Glutamatergic neuron (in vitro differentiated cells): ENCODE measurements at regions not wholly inside any gene's neighbourhood (a gene's known extent, or its start where the extent isn't known, plus 50 kb on each side); places are given as distances from the start of the nearest gene placed in this dataset.

Source experiments
- DNase-seq: peaks from one replicate; pipeline ENCODE4 v3.0.0; 2022
- H3K27ac Mint-ChIP-seq: one replicate; pipeline ENCODE4 v1.8.0; 2020; ENCODE audit warnings: mild to moderate bottlenecking, mixed read lengths, inconsistent platforms; ENCODE audit not compliant: unreplicated experiment
- H3K27me3 Mint-ChIP-seq: one replicate; pipeline ENCODE4 v1.8.0; 2020; ENCODE audit warnings: mild to moderate bottlenecking, moderate library complexity, mixed read lengths, inconsistent platforms; ENCODE audit not compliant: unreplicated experiment
- H3K36me3 Mint-ChIP-seq: one replicate; pipeline ENCODE4 v1.8.0; 2020; ENCODE audit warnings: mild to moderate bottlenecking, mixed read lengths, inconsistent platforms; ENCODE audit not compliant: unreplicated experiment
- H3K4me1 Mint-ChIP-seq: one replicate; pipeline ENCODE4 v1.8.0; 2020; ENCODE audit warnings: mild to moderate bottlenecking, low read depth, mixed read lengths, inconsistent platforms; ENCODE audit not compliant: unreplicated experiment
- H3K4me3 Mint-ChIP-seq: one replicate; pipeline ENCODE4 v1.8.0; 2020; ENCODE audit warnings: mild to moderate bottlenecking, mixed read lengths, inconsistent platforms; ENCODE audit not compliant: unreplicated experiment
- H3K9me3 Mint-ChIP-seq: one replicate; pipeline ENCODE4 v1.8.0; 2020; ENCODE audit warnings: mild to moderate bottlenecking, moderate library complexity, mixed read lengths, inconsistent platforms; ENCODE audit not compliant: unreplicated experiment
- TF ChIP-seq, protein P1 (sequence below): fragments of 200-600 bp; sonication (generic); IDR thresholded peaks from one replicate; pipeline ENCODE4 v1.5.0; 2021; ENCODE audit not compliant: partially characterized antibody, unreplicated experiment

DNA sequence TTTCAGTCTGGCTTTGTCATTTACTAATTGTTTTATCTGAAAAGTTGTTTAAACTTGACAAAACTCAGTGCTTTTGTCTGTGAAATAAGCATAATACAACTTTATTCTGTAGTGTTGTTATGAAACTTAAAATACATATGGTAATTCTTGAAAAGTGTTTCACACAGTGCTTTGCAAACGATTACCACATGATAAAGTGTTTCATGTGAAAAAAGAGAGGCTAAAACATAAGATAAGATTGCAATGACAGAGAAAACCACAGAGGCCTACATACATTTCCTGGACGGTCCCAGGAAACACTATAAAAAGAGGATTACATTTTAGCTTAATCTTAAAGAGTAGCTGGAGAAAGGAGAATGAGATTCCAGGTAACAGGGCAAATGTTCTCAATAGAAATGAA, 1934.6 kb upstream of the LRRTM1 start:
- Mint-ChIP-seq H3K4me1 (no peaks in the 10 kb centered on the region), H3K36me3 (no peaks in the 10 kb centered on the region), H3K9me3 (peaks cover 4% of the 10 kb centered on the region), H3K27ac (no peak overlapping the region), H3K4me3 (no peak overlapping the region), H3K27me3 (no peaks in the 10 kb centered on the region)
- TF ChIP-seq, protein P1, sequence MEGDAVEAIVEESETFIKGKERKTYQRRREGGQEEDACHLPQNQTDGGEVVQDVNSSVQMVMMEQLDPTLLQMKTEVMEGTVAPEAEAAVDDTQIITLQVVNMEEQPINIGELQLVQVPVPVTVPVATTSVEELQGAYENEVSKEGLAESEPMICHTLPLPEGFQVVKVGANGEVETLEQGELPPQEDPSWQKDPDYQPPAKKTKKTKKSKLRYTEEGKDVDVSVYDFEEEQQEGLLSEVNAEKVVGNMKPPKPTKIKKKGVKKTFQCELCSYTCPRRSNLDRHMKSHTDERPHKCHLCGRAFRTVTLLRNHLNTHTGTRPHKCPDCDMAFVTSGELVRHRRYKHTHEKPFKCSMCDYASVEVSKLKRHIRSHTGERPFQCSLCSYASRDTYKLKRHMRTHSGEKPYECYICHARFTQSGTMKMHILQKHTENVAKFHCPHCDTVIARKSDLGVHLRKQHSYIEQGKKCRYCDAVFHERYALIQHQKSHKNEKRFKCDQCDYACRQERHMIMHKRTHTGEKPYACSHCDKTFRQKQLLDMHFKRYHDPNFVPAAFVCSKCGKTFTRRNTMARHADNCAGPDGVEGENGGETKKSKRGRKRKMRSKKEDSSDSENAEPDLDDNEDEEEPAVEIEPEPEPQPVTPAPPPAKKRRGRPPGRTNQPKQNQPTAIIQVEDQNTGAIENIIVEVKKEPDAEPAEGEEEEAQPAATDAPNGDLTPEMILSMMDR, result no peak
- no peak for DNase-seq

GRCh38 chr2:82237994-82238662, 1933.6 kb upstream of the LRRTM1 start:
- no peak for DNase-seq
- H3K27ac Mint-ChIP-seq, result no peak overlapping the region
- H3K4me3 Mint-ChIP-seq, result no peak overlapping the region
- H3K9me3 Mint-ChIP-seq, result peaks cover 4% of the 10 kb centered on the region
- no peaks in the 10 kb centered on the region for H3K27me3 Mint-ChIP-seq
- H3K36me3 Mint-ChIP-seq, result no peaks in the 10 kb centered on the region
- H3K4me1 Mint-ChIP-seq, result no peaks in the 10 kb centered on the region
- TF ChIP-seq, protein P1, result no peak

DNA sequence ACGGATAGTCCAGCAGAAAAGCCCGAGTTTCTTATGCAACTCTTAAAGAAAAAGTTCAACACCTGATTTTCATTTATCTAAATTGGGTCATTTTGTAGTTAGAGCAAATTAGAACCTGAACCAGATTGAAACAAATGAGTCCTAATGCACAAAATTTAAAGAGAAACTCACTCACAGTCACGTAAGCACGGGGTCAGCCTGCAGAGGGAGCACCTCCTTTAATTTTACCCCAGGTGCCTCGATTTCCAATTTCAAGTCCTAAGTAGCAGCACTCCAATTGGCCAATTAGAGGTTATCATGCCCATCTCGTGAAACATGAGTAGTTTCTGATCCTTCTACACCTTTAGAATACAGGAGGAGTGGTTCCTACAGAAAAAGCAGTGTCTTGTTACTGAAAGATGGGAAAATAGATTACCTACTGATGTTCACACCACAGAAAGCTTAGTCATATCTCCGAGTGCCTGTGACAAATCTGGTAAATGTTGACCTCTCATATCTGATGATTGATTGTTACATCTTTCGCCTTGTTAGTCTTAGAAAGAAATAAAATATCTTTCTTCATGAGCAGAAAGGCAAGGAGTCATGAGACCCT, 1929.8 kb upstream of the LRRTM1 start:
- no peak overlapping the region for H3K4me3 Mint-ChIP-seq
- no peak for DNase-seq
- no peaks in the 10 kb centered on the region for H3K4me1 Mint-ChIP-seq
- no peaks in the 10 kb centered on the region for H3K27me3 Mint-ChIP-seq
- no peak overlapping the region for H3K27ac Mint-ChIP-seq
- H3K36me3 Mint-ChIP-seq, result no peaks in the 10 kb centered on the region
- TF ChIP-seq, protein P1, result peak; percentile 27
- no peaks in the 10 kb centered on the region for H3K9me3 Mint-ChIP-seq

DNA sequence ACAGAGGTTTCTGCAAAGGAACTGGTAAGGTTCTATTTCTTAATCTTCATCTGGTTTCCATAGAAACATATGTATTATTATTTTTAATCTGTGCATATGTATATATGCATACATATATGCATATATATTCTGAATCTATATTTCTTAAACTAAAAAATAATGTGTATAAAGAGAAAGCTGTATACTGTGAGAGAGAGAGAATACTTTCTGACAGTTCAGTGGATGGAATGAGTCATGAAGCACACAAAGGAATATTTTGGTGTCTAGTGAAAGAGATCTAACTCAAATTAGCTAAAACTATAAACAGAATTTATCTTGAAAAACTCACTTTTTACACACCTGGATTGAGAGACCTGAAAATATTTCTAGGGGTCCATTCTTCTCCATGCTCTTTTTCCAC, 1929.3 kb upstream of the LRRTM1 start:
- Mint-ChIP-seq H3K4me1 (no peaks in the 10 kb centered on the region), H3K36me3 (no peaks in the 10 kb centered on the region), H3K27ac (no peak overlapping the region), H3K27me3 (no peaks in the 10 kb centered on the region), H3K4me3 (no peak overlapping the region), H3K9me3 (no peaks in the 10 kb centered on the region)
- TF ChIP-seq, protein P1, result no peak
- DNase-seq, result no peak

DNA sequence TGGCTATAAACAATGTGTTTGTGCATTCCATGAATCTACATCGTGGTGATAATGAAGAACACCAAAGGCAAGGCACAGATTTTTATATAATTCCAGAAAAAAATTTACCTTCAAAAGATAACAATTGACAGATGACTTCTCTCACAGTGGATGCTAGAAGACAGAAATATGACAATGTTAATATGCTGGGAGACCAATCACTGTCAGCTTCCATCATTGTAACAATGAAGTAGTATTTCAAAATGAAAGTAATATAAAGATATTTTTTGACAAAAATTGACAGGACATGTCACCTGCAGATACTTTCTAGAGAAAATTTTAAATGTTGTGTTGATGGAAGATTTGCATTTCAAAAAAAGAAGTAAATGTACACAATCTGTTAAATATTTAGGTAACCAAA, 1925.9 kb upstream of the LRRTM1 start:
- no peak for DNase-seq
- no peaks in the 10 kb centered on the region for H3K27me3 Mint-ChIP-seq
- TF ChIP-seq, protein P1, result no peak
- H3K4me3 Mint-ChIP-seq, result no peak overlapping the region
- no peak overlapping the region for H3K27ac Mint-ChIP-seq
- H3K4me1 Mint-ChIP-seq, result no peaks in the 10 kb centered on the region
- no peaks in the 10 kb centered on the region for H3K36me3 Mint-ChIP-seq
- H3K9me3 Mint-ChIP-seq, result no peaks in the 10 kb centered on the region
